Skeletal muscle cell (primary cell): ENCODE measurements at regions not wholly inside any gene's neighbourhood (a gene's known extent, or its start where the extent isn't known, plus 50 kb on each side); places are given as distances from the start of the nearest gene placed in this dataset.
A peak's percentile ranks its signal among the peaks of the same experiment; 100 is the strongest.
"Not testable (repeated sequence)": the region's sequence is repeated elsewhere in the genome, so short reads cannot be mapped to it uniquely, and the experiment has no call there.

Experiments used
- DNase-seq: peaks from one replicate; pipeline ENCODE4 v3.0.0-alpha.2; 2010; ENCODE audit warnings: low read depth
- H3K4me3 ChIP-seq: 2 replicates; pipeline ENCODE4 v1.5.1; 2011; ENCODE audit warnings: low read depth, mild to moderate bottlenecking, control low read depth, low read length, moderate library complexity

DNA sequence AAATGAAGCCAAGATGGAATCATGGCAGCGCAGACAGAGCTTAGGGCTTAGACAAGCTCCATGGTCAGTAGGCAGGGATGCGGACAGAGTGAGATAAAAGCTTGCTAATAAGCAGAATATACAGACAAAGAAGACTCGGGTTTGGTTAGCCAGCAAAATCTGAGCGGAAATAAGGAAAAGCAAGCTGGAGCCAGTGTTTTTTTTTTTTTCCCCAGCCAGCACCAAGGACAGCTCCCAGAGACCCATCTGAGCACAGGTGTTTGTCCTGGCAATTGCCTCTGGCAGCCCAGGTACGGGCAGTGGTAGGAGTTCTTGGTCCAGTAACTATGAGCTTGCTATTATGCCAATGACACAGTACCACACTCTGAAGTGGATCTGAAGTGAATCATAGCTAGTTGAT lies 187.6 kb downstream of the ADCYAP1 start:
- no peak for DNase-seq
- H3K4me3 ChIP-seq, result no peak overlapping the region

- H3K4me3 ChIP-seq, result no peak overlapping the region
- peak; percentile 47 for DNase-seq
These were observed 189.7 kb downstream of the ADCYAP1 start for GRCh38 chr18:1094409-1094808.

DNA sequence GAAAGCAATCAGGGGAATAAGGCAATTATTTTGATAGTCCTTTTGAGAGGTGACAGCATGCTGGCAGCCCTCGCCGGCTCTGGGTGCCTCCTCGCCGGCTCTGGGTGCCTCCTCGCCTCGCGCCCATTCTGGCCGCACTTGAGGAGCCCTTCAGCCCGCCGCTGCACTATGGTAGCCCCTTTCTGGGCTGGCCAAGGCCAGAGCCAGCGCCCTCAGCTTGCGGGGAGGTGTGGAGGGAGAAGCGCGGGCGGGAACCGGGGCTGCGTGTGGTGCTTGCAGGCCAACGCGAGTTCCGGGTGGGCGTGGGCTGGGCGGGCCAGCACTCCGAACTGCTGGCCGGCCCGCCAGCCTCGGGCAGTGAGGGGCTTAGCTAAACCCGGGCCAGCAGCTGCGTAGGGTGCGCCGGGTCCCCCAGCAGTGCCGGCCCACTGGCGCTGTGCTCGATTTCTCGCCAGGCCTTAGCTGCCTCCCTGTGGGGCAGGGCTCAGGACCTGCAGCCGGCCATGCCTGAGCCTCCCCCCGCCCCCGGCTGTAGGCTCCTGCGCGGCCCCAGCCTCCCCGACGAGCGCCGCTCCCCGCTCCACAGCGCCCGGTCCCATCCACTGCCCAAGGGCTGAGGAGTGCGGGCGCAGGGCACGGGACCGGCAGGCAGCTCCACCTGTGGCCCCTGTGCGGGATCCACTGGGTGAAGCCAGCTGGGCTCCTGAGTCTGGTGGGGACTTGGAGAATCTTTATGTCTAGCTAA lies 193.5 kb downstream of the ADCYAP1 start:
- DNase-seq, H3K4me3 ChIP-seq: not testable (repeated sequence)

DNA sequence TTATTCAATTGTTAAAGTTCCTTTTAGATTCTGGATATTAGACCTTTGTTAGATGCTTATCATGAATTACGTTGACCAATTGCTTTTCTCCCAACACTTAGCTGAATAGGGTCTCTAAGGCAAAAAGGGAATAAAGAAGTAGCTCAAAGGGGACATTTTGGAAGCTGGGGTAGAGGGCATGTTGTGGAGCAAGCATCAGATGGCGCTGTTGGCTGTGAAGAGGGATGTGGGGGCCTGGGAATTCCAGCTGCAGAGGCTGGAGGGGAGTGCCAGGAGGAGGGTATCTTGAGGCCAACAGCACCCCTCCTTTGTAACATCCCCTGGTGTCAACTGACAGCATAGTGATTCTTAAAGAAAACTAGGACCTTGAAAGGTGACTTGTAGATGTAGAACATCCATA lies 198.2 kb downstream of the ADCYAP1 start:
- H3K4me3 ChIP-seq, result no peak overlapping the region
- DNase-seq, result no peak

- no peak for DNase-seq
- H3K4me3 ChIP-seq, result no peak overlapping the region
These were observed 198.9 kb downstream of the ADCYAP1 start for GRCh38 chr18:1103537-1103936.

- DNase-seq, result peak; percentile 76
- H3K4me3 ChIP-seq, result no peak overlapping the region
These were observed 199.7 kb downstream of the ADCYAP1 start for GRCh38 chr18:1104181-1104881.

GRCh38 chr18:1124495-1124894 lies 219.8 kb downstream of the ADCYAP1 start:
- H3K4me3 ChIP-seq, result no peak overlapping the region
- no peak for DNase-seq

GRCh38 chr18:1133541-1133940 lies 228.9 kb downstream of the ADCYAP1 start:
- H3K4me3 ChIP-seq, result no peak overlapping the region
- DNase-seq, result no peak

DNA sequence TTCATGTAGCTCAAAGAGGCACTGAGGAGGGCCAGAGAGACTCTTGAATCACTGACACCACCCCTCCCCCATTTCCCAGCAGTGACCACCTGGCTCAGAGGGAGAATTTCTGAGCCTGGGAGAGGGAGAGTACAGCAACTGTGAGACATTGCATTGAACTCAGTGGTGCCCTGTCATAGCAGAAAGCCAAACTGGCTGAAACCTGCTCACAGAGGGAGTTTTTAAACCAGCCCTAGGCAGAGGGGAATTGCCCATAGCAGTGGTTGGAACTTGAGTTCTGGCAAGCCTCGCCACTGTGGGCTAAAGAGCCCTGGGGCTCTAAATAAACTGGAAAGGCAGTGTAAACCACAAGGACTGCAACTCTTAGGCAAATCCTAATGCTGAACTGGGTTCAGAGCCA lies 243.1 kb downstream of the ADCYAP1 start:
- no peak for DNase-seq
- no peak overlapping the region for H3K4me3 ChIP-seq

DNA sequence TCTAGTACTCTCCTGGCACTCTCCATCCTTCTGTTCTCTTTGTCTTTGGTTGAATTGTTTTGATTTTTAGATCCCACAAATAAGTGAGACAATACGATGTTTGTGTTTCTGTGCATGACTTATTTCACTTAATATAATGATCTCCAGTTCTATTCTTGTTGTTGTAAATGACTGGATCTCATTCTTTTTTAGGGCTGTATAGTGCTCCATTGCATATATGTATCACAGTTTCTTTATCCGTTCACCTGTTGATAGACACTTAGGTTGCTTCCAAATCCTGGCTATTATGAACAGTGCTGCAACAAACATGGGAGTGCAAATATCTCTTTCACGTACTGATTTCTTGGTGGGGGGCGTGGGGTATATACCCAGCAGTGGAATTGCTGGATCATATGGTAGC lies 245.0 kb downstream of the ADCYAP1 start:
- H3K4me3 ChIP-seq, result no peak overlapping the region
- DNase-seq, result no peak

DNA sequence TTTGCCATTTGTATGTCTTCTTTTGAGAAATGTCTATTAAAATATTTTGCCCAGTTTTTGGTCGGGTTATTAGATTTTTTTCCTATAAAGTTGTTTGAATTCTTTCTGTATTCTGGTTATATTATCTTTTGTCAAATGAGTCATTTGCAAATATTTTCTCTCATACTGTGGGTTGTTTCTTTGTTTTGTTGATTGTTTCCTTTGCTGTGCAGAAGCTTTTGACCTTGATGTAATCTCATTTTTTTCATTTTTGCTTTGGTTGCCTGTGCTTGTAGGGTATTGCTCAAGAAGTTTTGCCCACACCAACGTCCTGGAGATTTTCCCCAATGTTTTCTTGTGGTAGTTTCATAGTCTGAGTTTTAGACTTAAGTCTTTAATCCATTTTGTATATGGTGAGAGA lies 245.7 kb downstream of the ADCYAP1 start:
- DNase-seq, result no peak

DNA sequence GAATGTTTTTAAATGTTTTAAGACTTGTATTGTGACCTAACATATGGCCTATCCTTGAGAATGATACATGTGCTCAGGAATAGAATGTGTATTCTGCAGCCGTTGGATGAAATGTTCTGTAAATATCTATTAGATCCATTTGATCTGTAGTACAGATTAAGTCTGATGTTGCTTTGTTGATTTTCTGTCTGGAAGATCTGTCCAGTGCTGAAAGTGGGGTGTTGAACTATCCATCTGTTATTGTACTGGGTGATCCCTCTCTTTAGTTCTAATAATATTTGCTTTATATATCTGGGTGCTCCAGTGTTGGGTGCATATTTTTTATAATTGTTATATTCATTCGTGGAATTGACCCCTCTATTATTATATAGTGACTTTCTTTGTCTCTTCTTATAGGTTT lies 248.3 kb downstream of the ADCYAP1 start:
- H3K4me3 ChIP-seq, DNase-seq: not testable (repeated sequence)

More for the DNA sequence above, 245.7 kb downstream of the ADCYAP1 start:
- H3K4me3 ChIP-seq, result no peak overlapping the region

DNA sequence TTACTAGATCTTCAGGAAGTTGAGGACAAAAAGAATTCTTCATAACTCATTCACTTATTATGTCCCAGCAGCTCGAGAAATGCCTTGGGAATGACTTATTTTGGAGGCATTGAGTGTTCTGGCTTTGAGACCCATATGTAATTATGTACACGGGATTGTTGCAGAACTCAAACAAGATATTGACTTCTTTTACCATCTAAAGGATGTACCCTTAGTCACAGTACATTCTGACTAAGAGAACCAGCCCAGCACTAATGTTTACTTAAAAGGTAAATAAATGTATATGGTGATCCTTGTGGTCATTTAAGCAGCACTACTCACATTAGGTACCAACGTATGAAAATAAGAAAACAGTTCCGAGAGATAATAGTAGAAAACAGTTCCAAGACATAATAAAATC lies 268.9 kb downstream of the ADCYAP1 start:
- DNase-seq, result no peak
- no peak overlapping the region for H3K4me3 ChIP-seq

GRCh38 chr18:1177232-1177631 lies 272.6 kb downstream of the ADCYAP1 start:
- no peak for DNase-seq
- no peak overlapping the region for H3K4me3 ChIP-seq

- DNase-seq, result no peak
- no peak overlapping the region for H3K4me3 ChIP-seq
These were observed 286.7 kb downstream of the ADCYAP1 start for GRCh38 chr18:1191341-1191740.

GRCh38 chr18:1213126-1213525 lies 308.5 kb downstream of the ADCYAP1 start:
- DNase-seq, result no peak
- H3K4me3 ChIP-seq, result no peak overlapping the region

GRCh38 chr18:1222880-1223279 lies 318.2 kb downstream of the ADCYAP1 start:
- H3K4me3 ChIP-seq, result no peak overlapping the region
- DNase-seq, result no peak

GRCh38 chr18:1227025-1227424 lies 322.4 kb downstream of the ADCYAP1 start:
- no peak for DNase-seq
- H3K4me3 ChIP-seq, result no peak overlapping the region

DNA sequence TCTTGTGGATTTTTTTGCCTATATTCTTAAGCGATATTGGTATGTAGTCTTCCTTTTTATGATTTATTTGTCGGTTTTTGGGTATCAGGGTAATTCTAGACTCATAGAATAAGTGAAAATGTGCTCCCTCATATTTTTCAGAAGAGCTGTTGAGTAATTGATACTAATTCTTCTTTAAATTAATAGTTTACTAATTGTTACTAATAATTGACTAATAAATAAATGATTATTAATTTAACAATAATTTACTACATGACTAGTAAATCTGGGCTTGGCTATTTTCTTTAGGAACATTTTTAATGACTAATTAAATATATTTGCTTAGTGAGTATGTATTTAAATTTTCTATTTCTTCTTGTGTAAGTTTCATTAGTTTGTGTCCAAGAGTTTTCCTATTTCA lies 325.0 kb downstream of the ADCYAP1 start:
- no peak for DNase-seq
- no peak overlapping the region for H3K4me3 ChIP-seq

- DNase-seq, result no peak
These were observed 328.2 kb downstream of the ADCYAP1 start for GRCh38 chr18:1232867-1233266.

DNA sequence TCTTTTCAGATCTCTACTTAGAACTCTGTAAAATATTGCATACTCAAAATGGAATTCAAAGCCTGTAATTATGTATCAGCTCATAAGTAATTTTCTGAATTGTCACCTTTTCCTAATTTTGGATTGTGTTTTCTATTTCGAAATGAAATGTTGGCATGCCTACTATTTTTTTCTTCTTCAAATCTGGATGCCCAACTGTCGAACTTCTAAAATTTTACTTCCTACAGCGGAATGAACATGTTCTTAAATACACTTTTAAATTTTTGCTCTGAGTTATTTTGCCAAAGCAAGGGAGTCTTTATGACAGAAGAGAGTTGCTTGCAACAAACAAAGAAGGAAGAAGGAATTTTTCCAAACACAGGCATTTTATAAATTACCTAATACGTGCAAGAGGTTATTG lies 336.0 kb downstream of the ADCYAP1 start:
- DNase-seq, result no peak
- H3K4me3 ChIP-seq, result no peak overlapping the region

More at GRCh38 chr18:1232867-1233266, 328.2 kb downstream of the ADCYAP1 start:
- H3K4me3 ChIP-seq, result no peak overlapping the region
